Frontal cortex (tissue), 3 donors: ENCODE measurements at regions not wholly inside any gene's neighbourhood (a gene's known extent, or its start where the extent isn't known, plus 50 kb on each side); places are given as distances from the start of the nearest gene placed in this dataset.

Experiments
- DNase-seq, 2 donors: peaks; one replicate each; pipeline ENCODE4 v3.0.0; 2012; ENCODE audit warnings: low spot score in 2 of 2
- FAIRE-seq: peaks from 2 replicates; lab custom pipeline; 2012; peaks lifted over from hg19 to GRCh38; lab: Jason Lieb, UNC
- donor health status: control.
- donor health status: control.
- donor health status: control.

DNA sequence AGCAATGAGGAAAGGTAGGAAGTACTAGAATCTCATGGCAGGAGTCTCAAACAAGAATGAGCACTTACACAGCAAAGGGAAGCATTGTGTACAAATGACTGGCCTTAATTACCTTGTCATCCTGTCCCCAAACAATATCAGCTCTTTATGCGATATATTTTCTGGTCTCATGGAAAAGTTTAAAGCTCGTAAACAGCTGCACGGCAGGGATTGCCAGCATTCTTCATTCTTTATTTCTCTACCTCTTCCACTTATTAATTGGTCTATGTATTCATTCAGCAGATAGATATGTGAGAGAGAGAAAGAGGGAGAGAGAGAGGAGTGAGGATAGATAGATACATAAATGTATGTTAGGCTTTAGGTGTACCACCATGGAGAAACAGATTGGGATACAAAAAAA lies 155.8 kb upstream of the FAT4 start:
- FAIRE-seq: no peak

DNA sequence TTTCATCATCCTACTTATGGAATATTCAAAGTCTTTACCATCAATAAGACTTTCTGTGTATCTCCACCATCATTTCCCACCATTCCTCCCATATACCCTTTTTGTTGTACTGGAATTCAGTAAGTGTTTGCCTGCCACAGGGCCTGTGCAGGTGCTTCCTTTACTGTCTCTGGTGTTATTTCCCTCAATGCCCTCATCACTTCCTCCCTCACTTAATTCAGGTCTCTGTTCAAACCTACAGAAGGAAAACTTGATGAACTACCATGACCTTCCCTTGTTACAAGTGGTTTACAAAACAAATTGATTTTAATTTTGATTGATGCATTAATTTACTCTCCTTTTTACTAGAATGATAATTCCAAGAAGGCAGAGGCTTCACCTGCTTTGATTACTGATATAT lies 159.5 kb upstream of the FAT4 start:
- DNase-seq (no peak), FAIRE-seq (no peak)

More for the DNA sequence above, 155.8 kb upstream of the FAT4 start:
- DNase-seq: no peak

DNA sequence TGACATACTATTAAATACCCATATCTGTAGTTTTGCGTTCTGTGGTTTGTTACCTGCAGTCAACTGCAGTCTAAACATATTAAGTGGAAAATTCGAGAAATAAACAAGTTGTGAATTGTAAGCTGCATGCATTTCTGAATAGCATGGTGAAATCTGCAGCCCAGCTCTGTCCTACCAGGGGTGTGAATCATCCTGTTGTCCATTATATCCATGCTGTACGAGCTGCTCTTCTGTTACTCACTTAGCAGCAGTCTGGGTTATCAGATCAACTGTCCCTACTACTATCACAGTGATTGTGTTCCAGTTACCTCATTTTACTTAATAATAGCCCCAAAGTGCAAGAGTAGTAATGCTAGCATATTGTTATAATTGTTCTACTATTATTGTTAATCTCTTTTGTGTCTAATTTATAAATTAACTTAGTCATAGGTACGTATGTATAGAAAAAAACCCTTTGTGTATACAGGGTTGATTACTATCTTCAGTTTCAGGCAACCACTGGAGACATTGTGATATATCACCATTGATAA lies 173.7 kb upstream of the FAT4 start:
- DNase-seq (no peak), FAIRE-seq (no peak)

DNA sequence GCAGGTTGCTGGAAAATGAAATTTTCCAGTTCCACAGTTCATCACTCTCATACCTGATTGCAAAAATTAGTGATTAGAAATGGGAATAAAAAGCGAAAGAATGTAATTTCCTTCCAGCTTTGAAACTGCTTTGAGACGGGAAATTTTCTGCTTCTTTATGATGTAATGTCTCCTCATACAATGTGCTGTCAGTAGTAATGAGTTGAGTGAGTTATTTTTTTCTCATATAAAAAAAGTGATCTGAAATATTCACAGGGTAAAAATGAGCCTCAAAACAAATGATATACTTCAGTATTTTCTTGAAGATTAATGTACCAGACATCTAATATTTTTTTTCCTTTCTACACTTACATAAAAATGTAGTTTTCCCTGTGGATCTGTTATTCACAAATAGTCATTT lies 179.1 kb upstream of the FAT4 start:
- no peak for FAIRE-seq
- no peak for DNase-seq

DNA sequence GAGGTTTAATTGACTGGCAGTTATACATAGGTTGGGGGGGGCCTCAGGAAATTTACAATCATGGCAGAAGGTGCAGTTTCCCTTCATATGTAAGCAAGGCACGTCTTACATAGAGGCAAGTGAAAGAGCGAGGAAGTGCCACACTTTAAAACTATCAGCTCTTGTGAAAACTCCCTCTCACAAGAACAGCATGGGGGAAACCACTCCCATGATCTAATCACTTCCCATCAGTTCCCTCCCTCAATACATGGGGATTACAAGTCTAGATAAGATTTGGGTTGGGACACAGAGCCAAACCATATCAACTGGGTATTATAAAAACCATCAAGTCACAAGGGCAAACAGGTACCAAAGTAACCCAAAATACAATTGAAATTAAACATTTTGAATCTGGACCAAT lies 182.0 kb upstream of the FAT4 start:
- no peak for FAIRE-seq
- no peak for DNase-seq

DNA sequence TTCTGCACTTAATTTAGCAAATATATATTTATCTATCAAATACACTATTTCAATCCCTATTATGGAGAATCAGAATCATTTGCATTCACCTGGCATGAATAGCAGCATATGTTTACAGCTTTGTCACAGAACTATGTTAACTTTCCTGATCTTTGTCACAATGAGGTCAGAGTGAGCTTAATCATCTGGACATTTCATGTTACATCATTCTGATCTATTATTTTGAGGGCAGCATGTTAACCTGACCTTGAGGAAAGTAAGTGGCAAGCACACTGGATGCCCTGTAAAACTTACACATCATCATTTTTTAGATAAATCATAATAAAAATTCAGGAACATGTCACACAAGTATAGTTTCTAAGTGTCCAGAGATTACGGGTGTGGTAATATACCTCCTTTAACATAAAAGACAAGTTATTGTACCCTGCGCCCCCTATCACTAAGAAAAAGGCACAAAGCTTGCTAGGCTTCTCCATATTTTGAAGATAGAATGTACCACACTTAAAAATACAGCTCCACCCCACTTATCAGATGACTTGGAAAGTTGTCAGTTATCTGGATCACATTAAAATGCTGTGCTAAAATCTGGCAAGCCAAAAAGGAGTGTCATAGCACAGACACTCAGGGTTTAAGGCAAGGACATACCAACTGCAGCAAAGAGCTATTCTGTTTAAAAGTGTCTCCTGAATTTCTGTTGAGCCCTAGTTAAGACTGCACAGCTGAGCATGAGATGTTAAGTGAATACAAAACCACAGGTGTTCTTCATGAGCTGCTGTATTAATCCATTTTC lies 182.7 kb upstream of the FAT4 start:
- DNase-seq: no peak
- FAIRE-seq: no peak

DNA sequence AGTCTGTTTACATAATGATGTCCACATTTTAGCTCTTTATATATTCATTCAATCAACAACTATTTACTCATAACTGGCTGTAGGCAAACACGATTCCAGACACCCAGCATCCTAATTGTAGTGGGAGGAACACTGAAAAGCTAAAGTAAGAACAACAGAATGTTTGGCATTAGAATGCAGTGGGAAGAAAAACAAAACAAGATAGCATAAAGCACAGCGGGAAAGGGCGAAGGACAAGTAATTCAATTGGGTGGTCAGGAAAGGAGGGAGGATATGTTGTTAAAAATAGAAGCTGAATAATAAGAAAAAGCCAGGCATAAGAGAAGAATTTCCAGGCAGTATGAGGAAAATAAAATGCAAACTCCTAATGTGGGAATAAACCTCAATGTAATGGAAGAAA lies 189.5 kb upstream of the FAT4 start:
- no peak for FAIRE-seq
- no peak for DNase-seq

DNA sequence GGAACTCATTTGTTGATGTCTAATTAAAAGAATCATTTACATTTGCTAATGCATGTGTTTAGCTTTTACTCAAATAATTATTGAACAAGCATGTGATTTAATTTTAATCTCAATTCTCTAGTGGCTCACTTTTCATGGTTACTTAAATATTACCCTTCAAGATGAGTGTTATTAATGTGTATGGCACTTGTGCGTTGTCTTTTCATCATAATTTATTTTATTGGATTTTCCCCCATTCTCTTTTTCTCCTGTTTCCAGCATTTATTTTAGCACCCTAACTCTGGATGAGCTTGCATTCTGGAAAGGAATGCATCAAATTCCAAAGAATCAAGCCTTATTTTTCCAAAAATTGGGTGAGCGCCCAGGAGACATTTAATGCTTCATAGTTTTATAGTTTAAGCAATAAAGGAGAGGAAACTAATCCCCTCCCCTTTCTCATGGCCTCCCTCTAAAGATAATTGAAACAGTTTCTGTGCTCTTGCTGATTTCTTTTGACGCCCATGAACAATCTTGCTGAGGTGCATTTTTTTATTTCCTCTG lies 191.1 kb upstream of the FAT4 start:
- DNase-seq: no peak
- FAIRE-seq: no peak

DNA sequence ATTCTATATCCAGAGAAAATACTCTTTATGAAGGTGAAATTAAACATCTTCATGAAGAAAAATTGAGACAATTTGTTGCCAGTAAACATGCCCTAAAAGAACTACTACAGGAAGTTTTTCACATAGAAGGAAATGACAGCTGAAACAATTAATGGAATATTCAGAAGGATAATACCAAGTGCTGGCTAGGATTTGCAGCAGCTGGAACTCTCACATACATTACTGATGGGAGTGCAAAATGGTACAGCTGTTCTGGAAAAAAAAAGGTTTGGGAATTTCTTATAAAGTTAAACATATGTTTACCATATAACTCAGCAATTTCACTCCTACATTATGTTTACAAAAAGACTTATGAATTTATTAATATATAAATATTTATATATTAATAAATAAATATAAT lies 193.2 kb upstream of the FAT4 start:
- no peak for FAIRE-seq
- no peak for DNase-seq

DNA sequence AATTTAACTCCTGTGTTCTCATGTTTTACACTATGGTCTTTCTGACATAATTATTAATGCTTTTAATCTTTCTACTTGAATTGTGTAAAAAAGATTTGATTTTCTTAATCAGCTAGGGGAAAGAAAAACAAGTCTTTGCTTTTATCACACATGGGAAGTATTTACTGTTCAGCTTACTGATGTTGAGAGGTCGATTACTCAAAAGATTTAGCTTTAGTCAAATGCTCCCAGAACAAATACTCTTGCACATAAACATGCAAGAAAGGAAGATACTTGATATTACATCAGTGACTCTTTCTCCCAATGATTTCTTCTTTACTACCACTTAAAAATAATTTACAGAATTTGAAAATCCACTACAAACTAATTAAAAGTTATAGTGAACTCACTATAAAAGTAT lies 198.3 kb upstream of the FAT4 start:
- FAIRE-seq: no peak
- no peak for DNase-seq

DNA sequence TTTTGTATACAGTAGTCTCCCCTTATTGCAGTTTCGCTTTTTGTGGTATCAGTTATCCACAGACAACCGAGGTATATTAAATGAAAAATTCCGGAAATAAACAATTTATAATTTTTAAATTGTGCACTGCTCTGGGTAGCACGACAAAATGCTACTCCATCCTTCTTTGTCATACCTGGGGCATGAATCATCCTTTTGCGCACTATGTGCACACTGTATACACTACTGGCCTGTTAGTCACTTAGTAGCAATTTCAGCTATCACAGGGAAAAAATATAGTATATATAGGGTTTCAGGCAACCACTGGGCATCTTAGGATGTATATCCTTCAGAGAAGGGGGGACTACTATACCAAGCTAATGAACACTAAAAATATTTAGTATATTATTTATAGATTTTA lies 198.8 kb upstream of the FAT4 start:
- DNase-seq (no peak), FAIRE-seq (no peak)

DNA sequence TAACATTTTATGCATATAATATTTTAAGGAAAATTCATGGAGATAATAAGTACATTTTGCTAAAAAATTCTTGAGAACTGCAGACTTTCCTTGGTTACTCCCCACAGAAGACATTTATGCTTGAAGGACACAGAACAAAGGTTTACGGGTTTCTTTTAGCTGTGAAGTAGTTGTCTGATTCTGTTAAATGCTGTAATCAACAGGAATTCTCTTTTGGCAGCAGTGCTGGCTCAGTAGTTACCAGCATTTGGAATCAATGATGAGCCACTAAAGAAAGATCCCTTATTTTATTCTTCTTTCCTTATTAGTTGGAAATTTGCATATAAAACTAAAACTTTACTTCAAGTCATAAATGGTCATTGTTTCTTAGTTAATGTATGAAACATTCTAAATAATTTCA lies 199.3 kb upstream of the FAT4 start:
- no peak for FAIRE-seq
- no peak for DNase-seq

DNA sequence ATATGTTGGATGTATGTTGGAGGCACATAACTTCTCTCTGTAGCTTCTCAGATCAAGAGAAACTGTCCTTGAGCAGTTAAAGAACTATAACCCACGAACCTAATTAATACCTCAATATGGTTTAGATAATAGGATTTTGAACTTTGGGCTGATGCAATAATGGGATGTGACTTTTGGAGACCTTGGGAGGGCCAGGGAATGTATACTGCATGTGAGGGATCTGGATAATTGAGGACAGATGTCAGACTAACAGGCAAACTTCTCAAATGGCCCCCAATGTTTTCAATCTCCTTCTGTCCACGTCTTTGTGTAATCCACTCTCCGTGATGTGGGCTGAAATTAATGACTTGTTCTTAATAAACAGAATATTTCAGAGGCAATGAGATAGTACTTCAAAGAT lies 202.2 kb upstream of the FAT4 start:
- no peak for FAIRE-seq
- DNase-seq: no peak

DNA sequence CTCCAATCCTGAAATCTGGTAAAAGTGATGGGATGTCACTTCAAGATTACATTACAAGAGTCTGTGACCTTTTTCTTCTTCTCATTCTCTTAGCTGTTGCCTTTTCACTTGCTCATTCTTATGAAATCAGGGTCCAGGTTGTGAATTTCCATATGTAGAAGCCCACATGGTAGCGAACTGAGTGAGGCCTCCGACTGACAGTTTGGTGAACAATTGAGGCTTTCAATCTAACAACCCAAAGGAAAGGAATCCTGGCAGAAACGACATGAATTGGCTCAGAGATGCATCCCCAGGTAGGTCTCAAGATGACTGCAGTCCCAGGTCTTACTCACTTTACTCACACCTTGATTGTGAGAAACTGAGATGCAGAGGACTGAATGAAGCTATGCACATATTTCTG lies 203.4 kb upstream of the FAT4 start:
- FAIRE-seq (no peak), DNase-seq (no peak)

DNA sequence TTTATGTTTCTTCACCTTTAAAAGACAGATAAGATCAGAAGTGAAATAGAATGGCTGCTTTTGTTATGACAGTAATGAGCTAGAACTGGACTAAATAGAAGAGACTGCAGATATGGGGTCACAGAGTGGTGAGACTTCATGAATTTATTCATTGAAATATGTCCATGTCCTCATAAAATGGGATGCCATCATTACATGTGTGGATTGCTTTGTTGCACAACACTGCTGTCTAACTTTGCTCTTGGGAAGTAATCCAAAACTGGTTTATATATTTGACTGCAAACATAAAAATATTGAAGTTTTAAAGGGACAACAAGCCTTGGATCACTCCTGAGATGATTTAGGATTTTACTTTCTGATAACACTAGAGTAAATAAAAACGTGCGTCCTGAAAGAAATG lies 209.2 kb upstream of the FAT4 start:
- no peak for DNase-seq
- FAIRE-seq: no peak

DNA sequence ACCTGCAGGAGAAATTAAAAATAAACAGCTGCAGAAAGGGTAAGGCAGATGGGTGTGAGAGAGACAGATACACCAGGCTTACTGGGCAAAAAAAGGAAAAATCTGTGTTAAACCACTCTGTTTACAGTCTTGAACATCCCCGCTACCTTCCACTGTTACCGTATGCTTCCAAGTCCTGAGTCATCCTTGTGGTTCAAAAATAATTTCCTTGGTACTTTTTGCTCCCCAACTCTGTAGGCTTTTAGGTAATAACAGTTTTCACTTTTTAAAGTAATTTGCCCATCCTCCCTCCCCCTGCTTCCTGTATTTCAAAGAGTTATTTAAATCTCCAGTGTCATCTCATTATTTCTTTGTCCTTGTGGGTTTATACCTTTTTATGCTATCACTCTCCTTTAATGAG lies 210.1 kb upstream of the FAT4 start:
- no peak for DNase-seq
- no peak for FAIRE-seq

DNA sequence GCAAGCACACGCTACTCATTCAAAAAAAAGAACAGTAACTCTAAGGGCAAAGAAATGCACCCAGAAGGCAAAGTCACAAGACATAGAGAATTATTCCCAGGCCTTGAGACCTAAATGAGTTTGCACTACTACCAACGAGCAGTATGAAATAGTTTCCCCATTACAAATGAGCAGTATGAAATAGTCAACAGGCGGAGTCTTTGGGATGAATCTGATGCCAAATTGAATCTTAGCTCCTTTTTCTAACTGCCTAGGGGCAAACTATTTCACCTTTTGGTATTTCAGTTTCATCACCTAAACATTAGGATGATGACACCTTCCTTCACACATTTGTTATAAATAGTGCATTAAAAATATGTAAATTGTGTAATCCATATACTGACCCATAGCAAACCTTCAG lies 213.0 kb upstream of the FAT4 start:
- FAIRE-seq (no peak), DNase-seq (no peak)

DNA sequence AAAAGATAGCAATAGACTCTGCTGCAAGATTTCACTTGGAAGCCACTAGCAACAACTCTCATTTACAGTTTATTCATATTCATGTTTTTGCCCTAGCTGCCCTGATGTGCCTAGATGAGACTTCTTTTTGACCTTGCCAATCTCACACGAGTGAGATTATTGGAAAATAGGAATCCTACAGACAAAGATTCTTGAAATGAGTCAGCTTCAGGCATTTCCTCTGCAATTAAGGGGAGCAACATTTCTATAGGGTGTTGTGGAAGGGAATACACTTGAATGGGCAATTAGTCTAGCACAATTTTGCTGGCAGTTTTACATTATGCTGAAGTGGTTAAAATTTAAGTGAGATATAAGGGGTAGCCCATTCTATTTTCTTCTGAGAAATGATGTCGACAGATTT lies 217.0 kb upstream of the FAT4 start:
- FAIRE-seq (no peak), DNase-seq (no peak)

DNA sequence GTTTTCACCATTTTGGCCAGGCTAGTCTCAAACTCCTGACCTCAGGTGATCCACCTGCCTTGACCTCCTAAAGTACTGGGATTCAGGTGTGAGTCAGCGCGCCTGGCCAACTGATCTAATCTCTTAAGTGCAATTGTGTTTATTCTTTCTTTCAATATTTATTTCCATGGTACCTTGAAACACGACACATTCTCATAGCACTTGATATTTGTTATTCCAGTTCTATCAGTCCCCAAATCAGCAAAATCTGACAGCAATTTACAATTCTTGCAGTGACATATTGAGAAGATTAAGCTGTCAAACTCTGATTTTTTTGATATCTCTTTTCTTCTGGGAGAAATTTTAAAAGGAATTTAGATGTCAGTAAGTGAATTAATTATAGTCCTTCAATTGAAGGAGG lies 218.1 kb upstream of the FAT4 start:
- DNase-seq (no peak), FAIRE-seq (no peak)

DNA sequence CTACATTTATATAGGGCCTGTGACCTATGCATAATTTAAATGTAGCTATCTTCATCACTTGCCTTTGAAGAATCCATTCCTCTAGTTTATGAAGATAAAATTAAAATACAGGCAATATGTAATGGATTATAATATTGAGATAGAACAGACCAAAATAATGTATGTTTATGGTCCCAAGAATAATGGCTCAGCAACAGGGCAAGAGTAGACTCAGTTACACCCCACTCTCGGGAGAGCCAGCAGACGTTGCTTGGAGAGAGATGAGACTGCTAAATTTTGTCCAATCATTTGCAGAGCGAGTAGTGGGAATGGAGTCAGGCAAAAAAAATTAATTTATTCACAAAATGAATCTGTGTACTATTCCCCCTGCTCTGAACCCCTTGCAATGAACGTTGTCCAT lies 223.2 kb upstream of the FAT4 start:
- DNase-seq (no peak), FAIRE-seq (no peak)

DNA sequence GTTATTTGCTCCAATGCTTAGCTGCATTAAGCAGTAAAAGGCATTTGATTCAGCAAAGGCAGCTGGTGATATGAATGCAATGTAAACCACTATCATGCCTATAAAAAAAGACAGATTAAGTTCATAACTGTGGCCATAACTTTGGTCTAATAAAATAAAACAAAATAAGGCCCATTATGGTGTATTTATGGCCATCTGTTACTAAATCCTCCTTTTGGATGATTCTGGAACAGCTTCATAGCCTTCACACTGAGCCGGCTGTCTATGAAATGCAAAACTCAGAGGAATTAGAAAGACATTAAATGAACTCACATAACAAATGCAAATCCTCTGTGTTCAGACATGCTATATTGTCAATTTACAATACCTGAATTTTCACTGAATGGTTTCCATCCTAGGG lies 223.7 kb upstream of the FAT4 start:
- DNase-seq: no peak
- FAIRE-seq: no peak

DNA sequence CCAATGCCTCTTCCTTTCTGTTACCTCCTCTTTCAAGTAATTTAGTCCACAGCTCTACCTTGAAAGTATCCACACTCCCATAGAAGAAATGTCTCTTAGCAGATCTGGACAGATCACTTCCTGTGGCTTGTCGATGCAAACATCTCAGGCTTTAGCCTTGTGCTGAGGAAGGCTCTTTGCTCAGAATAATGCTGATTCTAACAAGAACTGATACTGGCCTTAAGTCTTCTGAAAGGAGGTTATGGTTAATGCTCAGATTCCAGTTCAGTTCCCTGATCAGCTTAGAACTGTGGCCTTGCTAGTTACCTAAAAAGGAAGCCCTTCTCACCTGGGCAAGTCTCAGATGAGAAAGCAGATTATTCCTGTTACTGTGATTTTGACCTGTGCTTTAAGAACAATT lies 230.1 kb upstream of the FAT4 start:
- DNase-seq (no peak), FAIRE-seq (no peak)
